NOMO-1 (cell line): ENCODE measurements at regions not wholly inside any gene's neighbourhood (a gene's known extent, or its start where the extent isn't known, plus 50 kb on each side); places are given as distances from the start of the nearest gene placed in this dataset.

ENCODE experiments used
- DNase-seq, 2 experiments: peaks; one replicate each; lab custom pipeline; 2025; ENCODE audit not compliant: unreplicated experiment in 2 of 2; lab: John Stamatoyannopoulos, UW

GRCh38 chr2:118255771-118256372 is 167.6 kb downstream of the INSIG2 start:
- no peak for DNase-seq

GRCh38 chr2:118255301-118255700 is 167.0 kb downstream of the INSIG2 start:
- DNase-seq = no peak

- DNase-seq = no peak
Measured at GRCh38 chr2:118254116-118254515, 165.8 kb downstream of the INSIG2 start.

GRCh38 chr2:118251427-118251826 is 163.2 kb downstream of the INSIG2 start:
- DNase-seq = no peak

GRCh38 chr2:118250463-118250862 is 162.2 kb downstream of the INSIG2 start:
- no peak for DNase-seq

GRCh38 chr2:118250001-118250400 is 161.7 kb downstream of the INSIG2 start:
- peak in 1 of 2 experiments; percentile 55 for DNase-seq

- DNase-seq = peak in 1 of 2 experiments; percentile 22
Measured at GRCh38 chr2:118249531-118249930, 161.3 kb downstream of the INSIG2 start.

GRCh38 chr2:118246726-118247125 is 158.5 kb downstream of the INSIG2 start:
- no peak for DNase-seq

- DNase-seq = no peak
Measured at GRCh38 chr2:118246079-118246478, 157.8 kb downstream of the INSIG2 start.

- no peak for DNase-seq
Measured at GRCh38 chr2:118244686-118245085, 156.4 kb downstream of the INSIG2 start.

GRCh38 chr2:118243031-118243430 is 154.8 kb downstream of the INSIG2 start:
- DNase-seq = no peak

- DNase-seq = no peak
Measured at GRCh38 chr2:118242216-118242615, 153.9 kb downstream of the INSIG2 start.

- DNase-seq = no peak
Measured at GRCh38 chr2:118241128-118241527, 152.9 kb downstream of the INSIG2 start.

GRCh38 chr2:118240276-118240675 is 152.0 kb downstream of the INSIG2 start:
- no peak for DNase-seq

GRCh38 chr2:118239284-118239683 is 151.0 kb downstream of the INSIG2 start:
- DNase-seq = no peak

- no peak for DNase-seq
Measured at GRCh38 chr2:118237451-118237850, 149.2 kb downstream of the INSIG2 start.

- DNase-seq = no peak
Measured at GRCh38 chr2:118232796-118233195, 144.5 kb downstream of the INSIG2 start.

GRCh38 chr2:118232391-118232790 is 144.1 kb downstream of the INSIG2 start:
- no peak for DNase-seq

GRCh38 chr2:118231759-118232158 is 143.5 kb downstream of the INSIG2 start:
- DNase-seq = no peak

GRCh38 chr2:118227698-118228508 is 139.6 kb downstream of the INSIG2 start:
- no peak for DNase-seq

- DNase-seq = no peak
Measured at GRCh38 chr2:118225666-118226065, 137.4 kb downstream of the INSIG2 start.

GRCh38 chr2:118224895-118225311 is 136.6 kb downstream of the INSIG2 start:
- peak in 1 of 2 experiments; percentile 20 for DNase-seq
